ENCODE measurements at regions not wholly inside any gene's neighbourhood (a gene's known extent, or its start where the extent isn't known, plus 50 kb on each side); places are given as distances from the start of the nearest gene placed in this dataset.
A peak's percentile ranks its signal among the peaks of the same experiment; 100 is the strongest.

GRCh38 chr18:45357686-45358470 lies 257.4 kb upstream of the SLC14A2 start:
- WGBS (ENCODE audit: insufficient coverage, low coverage, low lambda C conversion rate, missing lambda C conversion rate): 56% methylated on average over 5 of the region's 5 CpGs
- intact Hi-C loops (cut with DNase I): no loop called here
- no peaks in the 10 kb centered on the region for H3K9me3 ChIP-seq
- H3K27ac ChIP-seq: no peak overlapping the region
- peak in 1 of 4 donors; percentile 49 for ATAC-seq
- H3K27me3 ChIP-seq: no peaks in the 10 kb centered on the region
- TF ChIP-seq CTCF (IDR thresholded peaks at IDR 0.05) (no peak), POLR2A (IDR thresholded peaks at IDR 0.05) (no peak)
- no peak for DNase-seq
- H3K4me3 ChIP-seq: no peak overlapping the region
- H3K36me3 ChIP-seq: no peaks in the 10 kb centered on the region
- no peaks in the 10 kb centered on the region for H3K4me1 ChIP-seq

GRCh38 chr18:45359275-45360009 lies 255.8 kb upstream of the SLC14A2 start:
- no peaks in the 10 kb centered on the region for H3K27me3 ChIP-seq
- no peak overlapping the region for H3K4me3 ChIP-seq
- ATAC-seq (peak in 3 of 4 donors; percentile 39 to 67 (median 62)), DNase-seq (no peak)
- H3K9me3 ChIP-seq: no peaks in the 10 kb centered on the region
- intact Hi-C loops (cut with DNase I): no loop called here
- TF ChIP-seq POLR2A (IDR thresholded peaks at IDR 0.05): no peak
- no peak for TF ChIP-seq CTCF (IDR thresholded peaks at IDR 0.05)
- H3K4me1 ChIP-seq: no peaks in the 10 kb centered on the region
- WGBS (ENCODE audit: insufficient coverage, low coverage, low lambda C conversion rate, missing lambda C conversion rate): 60% methylated on average over 1 of the region's 7 CpGs
- H3K27ac ChIP-seq: no peak overlapping the region
- no peaks in the 10 kb centered on the region for H3K36me3 ChIP-seq

GRCh38 chr18:45361125-45361851 lies 254.0 kb upstream of the SLC14A2 start:
- 73% methylated on average over 4 of the region's 4 CpGs for WGBS (ENCODE audit: insufficient coverage, low coverage, low lambda C conversion rate, missing lambda C conversion rate)
- no peak for TF ChIP-seq POLR2A (IDR thresholded peaks at IDR 0.05)
- TF ChIP-seq CTCF (IDR thresholded peaks at IDR 0.05): no peak
- H3K9me3 ChIP-seq: no peaks in the 10 kb centered on the region
- H3K4me3 ChIP-seq: no peak overlapping the region
- no peak for ATAC-seq
- DNase-seq: no peak
- H3K27me3 ChIP-seq: no peaks in the 10 kb centered on the region
- no peaks in the 10 kb centered on the region for H3K36me3 ChIP-seq
- no peaks in the 10 kb centered on the region for H3K4me1 ChIP-seq
- intact Hi-C loops (cut with DNase I): no loop called here
- H3K27ac ChIP-seq: no peak overlapping the region

- no peak for ATAC-seq
- no peak overlapping the region for H3K27ac ChIP-seq
Observed at GRCh38 chr18:45363196-45363595, 252.1 kb upstream of the SLC14A2 start.

More at GRCh38 chr18:45363196-45363595, 252.1 kb upstream of the SLC14A2 start:
- DNase-seq: no peak
- Histone ChIP-seq H3K36me3 (no peaks in the 10 kb centered on the region), H3K27me3 (no peaks in the 10 kb centered on the region), H3K4me1 (no peaks in the 10 kb centered on the region), H3K4me3 (no peak overlapping the region), H3K9me3 (no peaks in the 10 kb centered on the region)
- WGBS (ENCODE audit: insufficient coverage, low coverage, low lambda C conversion rate, missing lambda C conversion rate): 89% methylated on average over 4 of the region's 4 CpGs
- intact Hi-C loops (cut with DNase I): no loop called here
- TF ChIP-seq POLR2A (IDR thresholded peaks at IDR 0.05) (no peak), CTCF (IDR thresholded peaks at IDR 0.05) (no peak)

All from right lobe of liver (tissue), 6 donors.